WTC11 (cell line): ENCODE measurements at regions not wholly inside any gene's neighbourhood (a gene's known extent, or its start where the extent isn't known, plus 50 kb on each side); places are given as distances from the start of the nearest gene placed in this dataset.

ENCODE experiments used
- ATF3 ChIP-seq: sonication (generic); formaldehyde crosslinking; conservative IDR thresholded peaks from 2 replicates; pipeline ENCODE4 v1.8.1; 2022; ENCODE audit warnings: mild to moderate bottlenecking, missing genetic modification reagents
- GRHL2 ChIP-seq: fragments of 250-450 bp; sonication (Bioruptor Pico); IDR thresholded peaks from 2 replicates; pipeline ENCODE4 v1.8.0; 2022; ENCODE audit warnings: mild to moderate bottlenecking, moderate library complexity; ENCODE audit not compliant: insufficient replicate concordance, severe bottlenecking
- MAX ChIP-seq: sonication (generic); formaldehyde crosslinking; IDR thresholded peaks from 2 replicates; pipeline ENCODE4 v1.8.0; 2022; ENCODE audit warnings: mild to moderate bottlenecking, missing genetic modification reagents
- MXD4 ChIP-seq: fragments of 250-450 bp; sonication (Bioruptor Pico); IDR thresholded peaks from 2 replicates; pipeline ENCODE4 v1.8.0; 2021; ENCODE audit warnings: mild to moderate bottlenecking, moderate library complexity, borderline replicate concordance
- NFE2L1 ChIP-seq: sonication (generic); formaldehyde crosslinking; IDR thresholded peaks from 2 replicates; pipeline ENCODE4 v1.8.1; 2023; ENCODE audit warnings: missing genetic modification reagents
- ZNF317 ChIP-seq: sonication (generic); formaldehyde crosslinking; IDR thresholded peaks from 2 replicates; pipeline ENCODE4 v1.8.1; 2023; ENCODE audit warnings: low read depth, mild to moderate bottlenecking, moderate library complexity, missing genetic modification reagents, borderline replicate concordance

- TF ChIP-seq ATF3 (CRISPR knock-in tag) (no peak), NFE2L1 (CRISPR knock-in tag) (no peak), ZNF317 (CRISPR knock-in tag) (no peak), GRHL2 (CRISPR knock-in tag) (no peak), MXD4 (CRISPR knock-in tag) (no peak), MAX (no peak)
Measured at GRCh38 chr18:42231284-42231683, 276.2 kb downstream of the PIK3C3 start.
